HG03108 (cell line): ENCODE measurements at regions not wholly inside any gene's neighbourhood (a gene's known extent, or its start where the extent isn't known, plus 50 kb on each side); places are given as distances from the start of the nearest gene placed in this dataset.

Experiments used
- ATAC-seq: cut with Tn5 transposase; IDR thresholded peaks from one replicate; pipeline ENCODE4 v1.9.1; 2021; ENCODE audit warnings: moderate library complexity; ENCODE audit not compliant: unreplicated experiment

GRCh38 chr7:46652317-46652716 lies 731.2 kb upstream of the IGFBP3 start:
- no peak for ATAC-seq

GRCh38 chr7:46651561-46652088 lies 730.6 kb upstream of the IGFBP3 start:
- no peak for ATAC-seq

GRCh38 chr7:46651070-46651469 lies 730.0 kb upstream of the IGFBP3 start:
- no peak for ATAC-seq

GRCh38 chr7:46649876-46650275 lies 728.8 kb upstream of the IGFBP3 start:
- no peak for ATAC-seq

GRCh38 chr7:46637793-46638735 lies 717.0 kb upstream of the IGFBP3 start:
- no peak for ATAC-seq

GRCh38 chr7:46636022-46636421 lies 715.0 kb upstream of the IGFBP3 start:
- no peak for ATAC-seq

- no peak for ATAC-seq
Observed at GRCh38 chr7:46633630-46634240, 712.7 kb upstream of the IGFBP3 start.

GRCh38 chr7:46633200-46633599 lies 712.1 kb upstream of the IGFBP3 start:
- no peak for ATAC-seq

GRCh38 chr7:46630031-46630430 lies 709.0 kb upstream of the IGFBP3 start:
- no peak for ATAC-seq

- no peak for ATAC-seq
Observed at GRCh38 chr7:46628389-46628788, 707.3 kb upstream of the IGFBP3 start.

- no peak for ATAC-seq
Observed at GRCh38 chr7:46626691-46627310, 705.7 kb upstream of the IGFBP3 start.

GRCh38 chr7:46626261-46626660 lies 705.2 kb upstream of the IGFBP3 start:
- ATAC-seq: no peak

- ATAC-seq: no peak
Observed at GRCh38 chr7:46625032-46625431, 704.0 kb upstream of the IGFBP3 start.

- ATAC-seq: no peak
Observed at GRCh38 chr7:46622251-46622650, 701.2 kb upstream of the IGFBP3 start.

- no peak for ATAC-seq
Observed at GRCh38 chr7:46619723-46620310, 698.7 kb upstream of the IGFBP3 start.

- no peak for ATAC-seq
Observed at GRCh38 chr7:46616636-46617035, 695.6 kb upstream of the IGFBP3 start.

GRCh38 chr7:46613551-46613950 lies 692.5 kb upstream of the IGFBP3 start:
- no peak for ATAC-seq

- no peak for ATAC-seq
Observed at GRCh38 chr7:46613116-46613515, 692.0 kb upstream of the IGFBP3 start.

- no peak for ATAC-seq
Observed at GRCh38 chr7:46611508-46611907, 690.4 kb upstream of the IGFBP3 start.

- ATAC-seq: no peak
Observed at GRCh38 chr7:46610746-46611145, 689.7 kb upstream of the IGFBP3 start.

- ATAC-seq: no peak
Observed at GRCh38 chr7:46607176-46607575, 686.1 kb upstream of the IGFBP3 start.
